C4-2B (cell line): ENCODE measurements at regions not wholly inside any gene's neighbourhood (a gene's known extent, or its start where the extent isn't known, plus 50 kb on each side); places are given as distances from the start of the nearest gene placed in this dataset.

Source experiments
- H3K27ac ChIP-seq: fragments of 450-650 bp; 2 replicates; pipeline ENCODE4 v1.5.1; 2017
- ZFX ChIP-seq: fragments of 450-650 bp; IDR thresholded peaks from 2 replicates; pipeline ENCODE4 v1.6.1; 2017
- TF ChIP-seq, protein P1 (sequence below): fragments of 450-650 bp; conservative IDR thresholded peaks from 2 replicates; pipeline ENCODE4 v1.5.1; 2017; ENCODE audit warnings: mild to moderate bottlenecking

DNA sequence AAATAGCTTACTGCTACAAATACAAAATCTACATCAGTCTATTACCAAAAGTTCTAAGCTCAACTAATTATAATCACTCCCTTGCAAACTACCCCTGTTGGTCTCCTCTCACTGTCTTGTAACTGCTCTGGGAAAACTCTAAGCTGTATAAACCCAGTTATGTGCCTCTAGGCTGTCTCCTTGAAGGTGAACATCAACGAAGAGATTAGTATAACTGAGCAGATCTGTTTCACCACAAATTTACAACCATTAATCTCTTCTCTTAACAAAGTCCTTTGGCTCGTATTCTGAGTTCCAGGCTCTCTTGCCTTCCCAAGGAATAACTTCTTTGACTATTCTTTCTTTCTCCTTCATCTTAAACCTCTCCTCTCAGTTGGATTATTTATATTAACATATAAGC is 84.4 kb upstream of the PRMT6 start:
- TF ChIP-seq, protein P1, sequence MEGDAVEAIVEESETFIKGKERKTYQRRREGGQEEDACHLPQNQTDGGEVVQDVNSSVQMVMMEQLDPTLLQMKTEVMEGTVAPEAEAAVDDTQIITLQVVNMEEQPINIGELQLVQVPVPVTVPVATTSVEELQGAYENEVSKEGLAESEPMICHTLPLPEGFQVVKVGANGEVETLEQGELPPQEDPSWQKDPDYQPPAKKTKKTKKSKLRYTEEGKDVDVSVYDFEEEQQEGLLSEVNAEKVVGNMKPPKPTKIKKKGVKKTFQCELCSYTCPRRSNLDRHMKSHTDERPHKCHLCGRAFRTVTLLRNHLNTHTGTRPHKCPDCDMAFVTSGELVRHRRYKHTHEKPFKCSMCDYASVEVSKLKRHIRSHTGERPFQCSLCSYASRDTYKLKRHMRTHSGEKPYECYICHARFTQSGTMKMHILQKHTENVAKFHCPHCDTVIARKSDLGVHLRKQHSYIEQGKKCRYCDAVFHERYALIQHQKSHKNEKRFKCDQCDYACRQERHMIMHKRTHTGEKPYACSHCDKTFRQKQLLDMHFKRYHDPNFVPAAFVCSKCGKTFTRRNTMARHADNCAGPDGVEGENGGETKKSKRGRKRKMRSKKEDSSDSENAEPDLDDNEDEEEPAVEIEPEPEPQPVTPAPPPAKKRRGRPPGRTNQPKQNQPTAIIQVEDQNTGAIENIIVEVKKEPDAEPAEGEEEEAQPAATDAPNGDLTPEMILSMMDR: no peak
- TF ChIP-seq ZFX: no peak

DNA sequence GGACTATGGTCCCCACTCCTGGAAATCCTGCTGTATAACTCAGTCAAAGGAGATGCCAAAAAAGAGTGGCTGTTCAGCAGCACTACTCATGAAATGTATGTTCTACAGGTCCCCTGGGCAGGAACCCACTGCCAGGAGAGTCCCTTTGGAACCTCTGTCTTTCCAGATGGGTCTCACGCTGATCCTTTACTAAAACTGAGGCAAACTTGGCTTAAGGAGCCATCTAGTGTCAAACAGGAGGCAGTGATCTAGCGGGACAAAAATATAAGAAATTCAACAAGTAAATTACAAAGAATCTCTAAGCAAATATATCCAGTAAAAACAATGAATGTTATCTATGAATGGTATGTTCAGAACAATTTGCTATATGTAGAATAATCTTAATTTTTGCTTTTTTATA is 80.5 kb upstream of the PRMT6 start:
- TF ChIP-seq ZFX: no peak
- TF ChIP-seq, protein P1: peak; percentile 24
- H3K27ac ChIP-seq: no peak overlapping the region

More for the DNA sequence above, 84.4 kb upstream of the PRMT6 start:
- H3K27ac ChIP-seq: no peak overlapping the region

DNA sequence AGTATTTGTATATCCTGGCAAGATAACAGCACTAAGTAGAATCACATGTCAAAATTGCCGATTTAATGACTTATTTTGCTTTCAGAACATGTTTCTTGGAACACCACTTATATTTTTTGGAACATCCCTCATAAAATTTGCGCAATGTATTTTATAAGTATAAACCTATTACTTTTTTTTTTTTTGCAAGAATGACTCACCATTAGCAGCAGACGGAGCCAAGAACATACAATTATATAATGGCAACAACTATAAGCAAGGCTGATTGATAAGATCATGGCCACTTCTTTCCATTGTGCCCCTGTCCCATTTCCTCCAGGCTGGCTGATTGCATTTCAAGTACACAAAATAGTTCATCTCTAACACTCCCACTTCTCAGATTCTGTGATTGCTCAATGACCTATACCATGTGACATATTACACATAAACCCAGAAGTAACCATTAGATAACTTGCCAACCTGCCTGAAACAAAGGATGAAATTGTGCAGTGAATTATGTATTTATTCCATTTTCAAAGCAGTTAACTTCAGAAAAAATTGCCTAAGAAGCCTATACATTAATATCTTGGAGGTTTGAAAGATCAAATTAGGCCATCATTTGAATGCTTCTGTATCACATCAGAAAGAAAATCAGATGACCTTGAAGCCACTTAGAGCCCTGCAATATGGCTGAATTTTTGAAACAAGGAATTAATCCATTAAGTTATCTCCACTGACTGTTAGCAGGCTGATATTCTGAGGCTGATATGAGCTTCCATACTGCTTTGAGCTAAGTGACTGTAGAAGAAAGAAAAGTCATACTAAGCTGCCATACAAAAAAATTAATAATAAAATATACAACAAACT is 77.8 kb upstream of the PRMT6 start:
- no peak for TF ChIP-seq ZFX
- TF ChIP-seq, protein P1: no peak

DNA sequence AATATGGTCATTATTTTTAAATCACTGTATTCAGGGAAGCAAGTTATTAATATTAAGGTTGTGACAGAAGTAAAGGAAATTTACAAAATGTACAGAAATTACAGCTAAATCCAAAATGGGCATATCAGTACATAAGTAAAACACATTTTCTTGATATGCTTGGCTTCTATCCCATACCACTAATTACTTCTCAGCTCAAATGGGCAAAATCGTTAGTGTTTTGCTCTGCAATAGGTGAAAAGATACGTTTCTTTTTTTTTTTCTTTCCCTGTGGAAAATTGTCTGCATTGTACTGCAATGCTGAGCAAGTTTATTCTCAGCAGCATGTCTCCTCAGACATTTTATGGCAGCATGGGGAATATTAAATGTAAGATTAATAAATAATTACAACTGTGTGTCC is 77.1 kb upstream of the PRMT6 start:
- no peak overlapping the region for H3K27ac ChIP-seq
- TF ChIP-seq, protein P1: no peak
- no peak for TF ChIP-seq ZFX

More for the DNA sequence above, 77.8 kb upstream of the PRMT6 start:
- no peak overlapping the region for H3K27ac ChIP-seq

DNA sequence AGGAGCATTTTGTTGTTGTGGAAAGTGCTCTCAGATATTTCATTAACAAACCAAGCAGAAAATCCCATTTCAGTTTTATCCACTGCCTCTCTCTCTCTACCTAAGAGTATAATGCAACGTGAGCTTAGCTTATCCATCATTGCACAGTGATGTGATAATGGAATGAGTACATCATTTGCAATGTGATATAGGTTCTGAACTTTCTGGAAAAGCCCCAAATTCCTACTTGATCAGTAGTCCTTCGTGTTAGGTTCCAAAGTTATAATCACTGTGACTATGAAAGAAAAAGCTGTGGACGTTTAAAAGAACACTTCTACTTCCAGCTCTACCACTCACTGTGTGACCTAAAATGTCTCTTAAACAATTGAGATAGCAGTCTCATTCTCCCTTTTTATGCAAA is 76.4 kb upstream of the PRMT6 start:
- TF ChIP-seq ZFX: no peak
- TF ChIP-seq, protein P1: no peak
- no peak overlapping the region for H3K27ac ChIP-seq

DNA sequence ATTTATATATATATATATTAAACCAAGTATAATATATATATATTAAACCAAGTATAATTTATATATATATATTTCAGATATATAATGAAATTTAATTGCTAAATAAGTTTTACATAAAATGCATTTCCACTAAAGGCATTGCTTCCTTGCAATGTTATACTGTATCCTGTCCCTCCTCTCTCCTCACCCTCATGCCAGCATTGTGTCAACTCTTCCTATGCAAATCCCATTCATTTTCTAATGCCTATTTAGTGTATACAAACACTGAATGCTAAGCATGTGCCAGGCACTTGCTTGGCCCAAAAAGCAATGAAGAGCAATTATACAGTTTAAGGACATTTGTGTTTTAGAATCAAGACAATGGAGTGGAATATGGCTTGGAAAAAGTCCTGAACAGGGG is 71.7 kb upstream of the PRMT6 start:
- TF ChIP-seq ZFX: no peak
- TF ChIP-seq, protein P1: no peak
- no peak overlapping the region for H3K27ac ChIP-seq

DNA sequence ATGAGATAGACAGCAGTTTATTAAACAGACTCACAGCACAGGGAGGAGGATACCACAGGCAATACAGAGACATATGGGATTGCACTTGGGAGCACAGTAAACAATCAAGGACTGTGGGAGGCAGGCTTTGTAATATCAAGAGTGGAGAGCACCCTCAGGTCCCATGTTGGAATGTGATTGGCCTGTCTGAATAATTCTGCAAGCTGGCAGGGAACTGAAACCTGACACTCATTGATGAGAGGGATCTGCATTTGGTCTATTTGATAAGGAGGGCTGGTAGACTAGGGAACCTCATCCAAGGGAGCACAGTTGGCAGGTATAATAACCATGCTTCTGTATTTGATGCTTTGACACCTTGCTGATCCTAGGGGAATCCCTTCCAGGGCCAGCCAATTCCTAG is 69.9 kb upstream of the PRMT6 start:
- TF ChIP-seq, protein P1: no peak
- H3K27ac ChIP-seq: peak overlapping the region; percentile 9; the same call in 1 of the 2 replicates
